Osteocyte (in vitro differentiated cells): ENCODE measurements at regions not wholly inside any gene's neighbourhood (a gene's known extent, or its start where the extent isn't known, plus 50 kb on each side); places are given as distances from the start of the nearest gene placed in this dataset.

Experiments
- DNase-seq: peaks from one replicate; pipeline ENCODE4 v3.0.0; 2021; ENCODE audit warnings: mixed read lengths; ENCODE audit not compliant: unreplicated experiment; ENCODE audit errors: extremely low spot score
- H3K27ac Mint-ChIP-seq: one replicate; pipeline ENCODE4 v1.8.0; 2021; ENCODE audit warnings: mild to moderate bottlenecking, mixed read lengths; ENCODE audit not compliant: unreplicated experiment
- H3K27me3 Mint-ChIP-seq: one replicate; pipeline ENCODE4 v1.8.0; 2021; ENCODE audit warnings: mixed read lengths; ENCODE audit not compliant: unreplicated experiment
- H3K36me3 Mint-ChIP-seq: one replicate; pipeline ENCODE4 v1.8.0; 2021; ENCODE audit warnings: mixed read lengths; ENCODE audit not compliant: unreplicated experiment
- H3K4me1 Mint-ChIP-seq: one replicate; pipeline ENCODE4 v1.8.0; 2021; ENCODE audit warnings: mixed read lengths; ENCODE audit not compliant: unreplicated experiment
- H3K4me3 Mint-ChIP-seq: one replicate; pipeline ENCODE4 v1.8.0; 2021; ENCODE audit warnings: mild to moderate bottlenecking, moderate library complexity, mixed read lengths; ENCODE audit not compliant: unreplicated experiment
- H3K9me3 Mint-ChIP-seq: one replicate; pipeline ENCODE4 v1.8.0; 2021; ENCODE audit warnings: mixed read lengths; ENCODE audit not compliant: unreplicated experiment
- CTCF ChIP-seq: fragments of 200-600 bp; sonication (generic); IDR thresholded peaks from 2 replicates; pipeline ENCODE4 v1.5.0; 2021; ENCODE audit warnings: antibody characterized with exemption, mild to moderate bottlenecking, moderate library complexity

GRCh38 chr7:52920977-52921376 lies 114.5 kb upstream of the POM121L12 start:
- no peak overlapping the region for H3K4me3 Mint-ChIP-seq
- H3K36me3 Mint-ChIP-seq, result no peaks in the 10 kb centered on the region
- TF ChIP-seq CTCF, result no peak
- peaks cover 17% of the 10 kb centered on the region for H3K9me3 Mint-ChIP-seq
- no peaks in the 10 kb centered on the region for H3K4me1 Mint-ChIP-seq
- no peak for DNase-seq
- no peaks in the 10 kb centered on the region for H3K27me3 Mint-ChIP-seq
- no peak overlapping the region for H3K27ac Mint-ChIP-seq

GRCh38 chr7:52917982-52918578 lies 117.4 kb upstream of the POM121L12 start:
- no peak for TF ChIP-seq CTCF
- no peak for DNase-seq
- H3K27ac Mint-ChIP-seq, result no peak overlapping the region
- H3K27me3 Mint-ChIP-seq, result no peaks in the 10 kb centered on the region
- no peak overlapping the region for H3K4me3 Mint-ChIP-seq
- H3K4me1 Mint-ChIP-seq, result no peaks in the 10 kb centered on the region
- peaks cover 18% of the 10 kb centered on the region for H3K9me3 Mint-ChIP-seq
- no peaks in the 10 kb centered on the region for H3K36me3 Mint-ChIP-seq

- H3K36me3 Mint-ChIP-seq, result no peaks in the 10 kb centered on the region
- no peak overlapping the region for H3K4me3 Mint-ChIP-seq
- H3K9me3 Mint-ChIP-seq, result peaks cover 17% of the 10 kb centered on the region
- H3K27ac Mint-ChIP-seq, result no peak overlapping the region
- no peaks in the 10 kb centered on the region for H3K27me3 Mint-ChIP-seq
- no peak for TF ChIP-seq CTCF
- no peak for DNase-seq
- no peaks in the 10 kb centered on the region for H3K4me1 Mint-ChIP-seq
Observed at GRCh38 chr7:52911795-52912194, 123.6 kb upstream of the POM121L12 start.

GRCh38 chr7:52911326-52911725 lies 124.1 kb upstream of the POM121L12 start:
- H3K4me3 Mint-ChIP-seq, result no peak overlapping the region
- H3K4me1 Mint-ChIP-seq, result no peaks in the 10 kb centered on the region
- TF ChIP-seq CTCF, result no peak
- H3K36me3 Mint-ChIP-seq, result no peaks in the 10 kb centered on the region
- no peaks in the 10 kb centered on the region for H3K27me3 Mint-ChIP-seq
- H3K27ac Mint-ChIP-seq, result no peak overlapping the region
- no peak for DNase-seq
- peaks cover 17% of the 10 kb centered on the region for H3K9me3 Mint-ChIP-seq

GRCh38 chr7:52909935-52910334 lies 125.5 kb upstream of the POM121L12 start:
- H3K27me3 Mint-ChIP-seq, result no peaks in the 10 kb centered on the region
- no peak overlapping the region for H3K4me3 Mint-ChIP-seq
- no peak overlapping the region for H3K27ac Mint-ChIP-seq
- no peaks in the 10 kb centered on the region for H3K4me1 Mint-ChIP-seq
- peaks cover 25% of the 10 kb centered on the region for H3K9me3 Mint-ChIP-seq
- no peak for TF ChIP-seq CTCF
- no peaks in the 10 kb centered on the region for H3K36me3 Mint-ChIP-seq
- no peak for DNase-seq
